ENCODE measurements at regions not wholly inside any gene's neighbourhood (a gene's known extent, or its start where the extent isn't known, plus 50 kb on each side); places are given as distances from the start of the nearest gene placed in this dataset.

GRCh38 chr3:117754058-117754457, 1044.5 kb downstream of the TUSC7 start:
- no peak overlapping the region for H4K8ac ChIP-seq (ENCODE audit: extremely low read depth, insufficient read depth, low read length)
- no peak overlapping the region for H3K14ac ChIP-seq (ENCODE audit: insufficient read length)
- H2BK15ac ChIP-seq (ENCODE audit: low read length), result no peak overlapping the region
- no peak overlapping the region for H3K23ac ChIP-seq (ENCODE audit: insufficient read length)
- H4K20me1 ChIP-seq (replicated peaks in 1 of 2; ENCODE audit: control insufficient read depth in 1 of 2, insufficient read depth in 2 of 2, low read length in 2 of 2), result no peaks in the 10 kb centered on the region
- H3K27me3 ChIP-seq (replicated peaks in 1 of 4; ENCODE audit: control insufficient read depth in 3 of 4, extremely low read depth in 1 of 4, insufficient read depth in 3 of 4, low read length in 3 of 4), result no peaks in the 10 kb centered on the region
- no peaks in the 10 kb centered on the region for H3K4me1 ChIP-seq (replicated peaks in 1 of 4; ENCODE audit: control insufficient read depth in 3 of 4, insufficient read depth in 4 of 4, low read length in 3 of 4)
- no peak overlapping the region for H2BK12ac ChIP-seq (ENCODE audit: low read depth, low read length)
- no peak for FAIRE-seq
- no peak overlapping the region for H4K5ac ChIP-seq (ENCODE audit: insufficient read length, low read depth, low read length)
- no peak overlapping the region for H3K18ac ChIP-seq (ENCODE audit: extremely low read depth, low read length)
- H4K91ac ChIP-seq (replicated peaks; ENCODE audit: insufficient read length, low read length), result no peak overlapping the region
- no peak overlapping the region for H3K4me2 ChIP-seq (ENCODE audit: insufficient read depth in 1 of 2, low read depth in 2 of 2, low read length in 2 of 2)
- no peak overlapping the region for H3K27ac ChIP-seq (ENCODE audit: low read depth, low read length)
- H3K79me2 ChIP-seq (ENCODE audit: control insufficient read depth in 1 of 2, insufficient read depth in 2 of 2, low read length in 2 of 2), result no peaks in the 10 kb centered on the region
- no peak overlapping the region for H3K9ac ChIP-seq (replicated peaks in 1 of 4; ENCODE audit: extremely low read depth in 1 of 4, low read depth in 3 of 4, low read length in 3 of 4)
- H3K36me3 ChIP-seq (ENCODE audit: control insufficient read depth in 2 of 4, insufficient read depth in 4 of 4, low read length in 3 of 4), result no peaks in the 10 kb centered on the region
- no peaks in the 10 kb centered on the region for H3K9me3 ChIP-seq (ENCODE audit: insufficient read depth in 2 of 2, low read depth in 1 of 2, low read length in 1 of 2)
- no peak overlapping the region for H2BK5ac ChIP-seq (ENCODE audit: low read depth, low read length)
- 94% methylated on average over 2 of the region's 2 CpGs; no CpG with 5 or more reads in 1 of the 2 experiments for WGBS, 2 experiments (ENCODE audit: extremely low coverage in 1 of 2, insufficient coverage in 1 of 2, insufficient read length in 1 of 2, insufficient replicate concordance in 2 of 2, low coverage in 1 of 2, low lambda C conversion rate in 2 of 2, missing lambda C conversion rate in 1 of 2)
- no peak overlapping the region for H2AK5ac ChIP-seq (ENCODE audit: low read depth, low read length)
- H3K4ac ChIP-seq (replicated peaks; ENCODE audit: insufficient read length, low read depth, low read length), result no peak overlapping the region
- H2BK120ac ChIP-seq (replicated peaks; ENCODE audit: low read depth, low read length), result no peak overlapping the region
- H3K4me3 ChIP-seq (ENCODE audit: extremely low read depth in 1 of 4, insufficient read depth in 2 of 4, low read depth in 3 of 4, low read length in 4 of 4), result no peak overlapping the region
- no peak overlapping the region for H2BK20ac ChIP-seq (ENCODE audit: low read length)
- H3K79me1 ChIP-seq (ENCODE audit: low read depth, low read length), result no peaks in the 10 kb centered on the region
- DNase-seq (ENCODE audit: low read depth in 1 of 2, low spot score in 2 of 2), result no peak
- POLR2A ChIA-PET (ENCODE audit: partially characterized antibody), result no interaction called here
- no peak overlapping the region for H3K56ac ChIP-seq (replicated peaks; ENCODE audit: insufficient read length, low read depth, low read length)
- no peaks in the 10 kb centered on the region for H3K23me2 ChIP-seq (ENCODE audit: low read depth, low read length)
- CTCF ChIA-PET (ENCODE audit: partially characterized antibody), result no interaction called here
- H2AFZ ChIP-seq (ENCODE audit: low read length), result no peak overlapping the region
- TF ChIP-seq ATF2 (IDR thresholded peaks at IDR 0.05; ENCODE audit: low read length) (no peak), USF2 (IDR thresholded peaks at IDR 0.05; ENCODE audit: low read length) (no peak), FOSL1 (IDR thresholded peaks at IDR 0.05; ENCODE audit: insufficient read depth, low read depth, low read length) (no peak), POLR2A (IDR thresholded peaks at IDR 0.05; ENCODE audit: control extremely low read depth in 1 of 2, low read depth in 2 of 2, low read length in 2 of 2) (no peak), RBBP5 (IDR thresholded peaks at IDR 0.05; ENCODE audit: borderline replicate concordance, low read depth, low read length) (no peak), KDM1A (IDR thresholded peaks at IDR 0.05; ENCODE audit: borderline replicate concordance, low read length) (no peak), EZH2 (IDR thresholded peaks at IDR 0.05; ENCODE audit: low read depth, low read length, severe bottlenecking) (no peak), CHD1 (IDR thresholded peaks at IDR 0.05; ENCODE audit: low read depth, low read length) (no peak), KDM4A (IDR thresholded peaks at IDR 0.05; ENCODE audit: low read depth, low read length, severe bottlenecking) (no peak)
